Ishikawa (cell line): ENCODE measurements at regions not wholly inside any gene's neighbourhood (a gene's known extent, or its start where the extent isn't known, plus 50 kb on each side); places are given as distances from the start of the nearest gene placed in this dataset.

Experiments used
- CEBPB ChIP-seq: IDR thresholded peaks from 2 replicates; pipeline ENCODE4 v1.6.1; 2012
- EP300 ChIP-seq: IDR thresholded peaks from 2 replicates; pipeline ENCODE4 v1.6.1; 2012; ENCODE audit warnings: borderline replicate concordance
- REST ChIP-seq: IDR thresholded peaks from 2 replicates; pipeline ENCODE4 v1.6.1; 2012; ENCODE audit warnings: low read depth, mild to moderate bottlenecking
- TCF12 ChIP-seq: IDR thresholded peaks from 2 replicates; pipeline ENCODE4 v1.6.1; 2012; ENCODE audit warnings: low read depth
- USF1 ChIP-seq: IDR thresholded peaks from 2 replicates; pipeline ENCODE4 v1.6.1; 2012
- YY1 ChIP-seq: IDR thresholded peaks from 2 replicates; pipeline ENCODE4 v1.6.1; 2012; ENCODE audit warnings: low read depth

DNA sequence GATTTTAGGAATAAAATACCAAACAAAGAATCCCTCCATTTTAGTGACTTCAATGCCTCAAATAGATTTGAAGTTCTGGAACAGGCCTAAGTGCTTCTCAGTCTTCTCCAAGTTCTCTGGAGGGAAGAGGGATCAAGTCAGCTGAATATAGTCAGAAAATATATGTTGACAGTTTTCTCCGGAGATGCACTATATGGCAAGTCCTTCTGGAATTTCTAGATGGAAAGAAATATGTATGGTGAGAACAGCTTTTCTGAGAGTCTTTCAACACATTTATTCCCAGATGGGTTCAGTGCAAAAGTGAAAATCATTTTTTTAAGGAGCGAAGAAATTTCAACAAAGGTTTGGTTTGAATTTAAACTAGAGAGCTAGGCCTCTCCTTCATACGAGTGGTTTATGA is 317.4 kb upstream of the SLC30A5 start:
- TF ChIP-seq TCF12 (no peak), EP300 (no peak), USF1 (no peak), REST (no peak), YY1 (no peak), CEBPB (no peak)
